Glomerular visceral epithelial cell (primary cell): ENCODE measurements at regions not wholly inside any gene's neighbourhood (a gene's known extent, or its start where the extent isn't known, plus 50 kb on each side); places are given as distances from the start of the nearest gene placed in this dataset.
A peak's percentile ranks its signal among the peaks of the same experiment; 100 is the strongest.

Experiments
- DNase-seq: peaks from one replicate; pipeline ENCODE4 v3.0.0-alpha.2; 2016; ENCODE audit errors: extremely low spot score

DNA sequence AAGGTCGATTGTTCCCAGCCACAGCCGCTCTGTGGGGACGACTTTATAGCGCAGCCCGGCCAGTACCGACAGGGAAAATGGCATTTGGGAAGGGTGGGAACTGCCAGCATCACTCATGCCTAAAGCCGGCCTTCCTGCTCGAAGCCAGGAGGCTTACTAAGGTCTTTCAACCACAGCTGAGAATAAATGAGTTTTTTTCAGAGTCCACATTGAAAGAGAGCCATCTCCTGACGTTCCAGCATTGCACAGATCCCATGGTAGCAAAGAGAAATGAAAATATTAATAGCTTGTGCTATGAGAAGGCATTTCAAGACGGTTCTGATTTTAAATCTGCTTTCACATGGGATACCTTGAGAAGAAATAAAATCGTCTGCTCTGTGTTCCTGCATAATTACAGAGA, 230.2 kb upstream of the IGF1R start:
- DNase-seq: no peak

DNA sequence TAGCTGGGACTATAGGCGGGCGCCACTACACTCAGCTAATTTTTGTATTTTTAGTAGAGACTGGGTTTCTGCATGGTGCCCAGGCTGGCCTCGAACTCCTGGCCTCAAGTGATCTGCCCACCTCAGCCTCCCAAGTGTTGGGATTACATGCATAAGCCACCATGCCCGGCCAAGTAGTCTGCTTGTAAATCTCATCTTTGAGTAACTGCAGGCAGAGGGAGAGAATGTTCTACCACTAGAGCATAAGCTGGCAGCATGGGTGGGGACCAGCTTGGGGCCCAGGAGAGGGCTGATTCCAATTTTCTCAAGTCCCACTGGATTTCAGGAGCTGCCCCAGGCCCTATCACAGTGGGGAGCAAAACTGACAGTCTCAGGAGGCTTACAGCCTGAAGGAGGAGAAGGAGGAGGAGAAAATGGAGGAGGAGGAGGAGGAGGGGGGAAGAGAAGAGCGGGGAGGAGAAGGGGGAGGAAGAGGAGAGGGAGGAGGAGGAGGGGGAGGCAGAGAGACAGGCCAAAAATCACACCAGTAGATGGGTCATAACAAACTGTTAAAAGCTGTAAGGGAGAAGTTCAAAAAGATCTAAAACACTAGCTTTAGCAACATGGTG, 229.1 kb upstream of the IGF1R start:
- no peak for DNase-seq

DNA sequence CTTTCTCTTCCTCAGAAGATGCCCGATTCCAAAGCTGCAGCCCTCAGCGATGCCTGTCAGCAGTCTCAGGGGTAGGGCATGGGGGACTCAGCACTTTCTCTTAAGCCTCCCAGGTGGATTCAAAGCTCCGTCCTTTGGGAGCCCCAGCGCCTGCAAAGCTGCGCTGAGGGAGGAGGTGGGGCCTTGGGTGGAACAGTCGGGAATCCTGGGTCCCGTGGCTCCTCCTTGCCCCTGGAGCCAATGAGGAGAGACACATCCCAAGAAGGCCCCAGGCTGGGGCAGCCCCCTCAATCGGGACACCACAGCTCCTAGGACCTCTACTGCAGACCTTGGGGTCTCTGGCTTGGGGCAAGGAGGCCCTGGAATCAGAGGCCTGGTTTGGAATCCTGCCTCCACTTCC, 227.5 kb upstream of the IGF1R start:
- no peak for DNase-seq

DNA sequence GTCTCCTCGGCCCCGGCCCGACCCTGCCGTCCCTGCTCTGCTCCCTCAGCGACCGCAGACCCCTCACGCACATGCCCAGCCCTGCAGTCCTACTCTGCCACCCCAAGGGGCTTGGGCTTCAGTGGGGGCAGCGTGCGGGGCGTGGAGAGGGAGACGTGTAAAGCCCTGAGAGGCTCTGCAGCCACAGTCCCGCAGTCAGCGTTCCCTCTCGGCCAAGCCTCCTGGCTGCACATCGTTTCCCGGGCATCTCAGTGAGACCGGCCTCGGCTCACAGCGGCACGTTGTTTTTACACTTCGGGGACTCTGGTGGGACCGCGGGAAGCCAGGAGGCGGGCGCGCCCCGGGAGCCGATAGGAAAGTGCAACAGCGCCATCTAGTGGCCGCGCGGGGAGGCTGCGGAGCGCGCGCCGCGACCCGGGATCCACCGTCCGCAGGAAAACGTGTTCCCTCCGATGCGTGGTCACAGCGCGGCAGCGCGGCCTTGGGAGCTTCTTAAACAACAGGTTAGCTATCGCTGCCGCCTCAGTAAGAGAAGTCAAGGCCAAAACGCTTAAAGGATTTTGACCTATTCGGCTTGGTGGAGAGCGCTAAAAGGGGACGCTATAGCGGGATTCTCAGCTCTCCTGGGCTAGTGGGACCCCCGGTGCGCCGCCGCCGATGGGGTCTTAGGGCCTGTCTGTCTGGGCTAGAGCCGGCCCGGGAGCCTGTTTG, 226.8 kb upstream of the IGF1R start:
- peak; percentile 62 for DNase-seq

DNA sequence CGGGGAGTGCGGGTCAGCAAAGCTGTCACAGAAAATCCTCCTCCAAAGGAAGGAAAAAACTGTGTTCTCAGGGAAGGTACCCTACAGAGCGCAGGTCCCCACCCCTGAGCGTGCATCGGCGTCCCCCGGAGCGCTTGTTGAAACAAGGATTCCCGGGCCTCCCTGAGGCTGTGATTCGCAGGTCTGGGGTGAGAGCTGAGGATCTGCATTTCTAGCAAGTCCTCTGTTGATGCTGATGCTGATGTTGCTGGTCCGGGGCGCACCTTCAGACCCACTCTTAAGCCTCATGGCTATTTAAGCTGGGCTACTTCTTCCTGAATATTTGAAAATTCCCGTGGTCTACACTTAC, 226.2 kb upstream of the IGF1R start:
- DNase-seq: no peak

DNA sequence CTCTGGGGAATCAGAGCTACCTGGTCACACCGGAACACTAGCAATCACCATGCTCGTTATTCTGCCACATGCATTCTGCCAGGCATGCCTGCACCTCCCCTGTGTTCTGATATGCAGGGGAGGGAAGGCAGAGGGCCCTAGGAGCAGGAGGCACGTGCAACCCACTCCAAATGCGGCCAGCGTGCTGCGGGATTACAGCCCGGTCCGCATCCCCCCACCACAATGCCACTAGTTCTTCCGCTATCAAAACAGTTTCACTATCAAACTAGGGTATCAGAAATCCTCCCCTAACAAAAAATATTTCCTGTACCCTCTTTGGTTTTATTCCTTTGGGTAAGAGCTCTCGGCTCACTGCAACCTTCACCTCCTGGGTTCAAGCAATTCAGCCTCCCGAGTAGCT, 223.2 kb upstream of the IGF1R start:
- no peak for DNase-seq

DNA sequence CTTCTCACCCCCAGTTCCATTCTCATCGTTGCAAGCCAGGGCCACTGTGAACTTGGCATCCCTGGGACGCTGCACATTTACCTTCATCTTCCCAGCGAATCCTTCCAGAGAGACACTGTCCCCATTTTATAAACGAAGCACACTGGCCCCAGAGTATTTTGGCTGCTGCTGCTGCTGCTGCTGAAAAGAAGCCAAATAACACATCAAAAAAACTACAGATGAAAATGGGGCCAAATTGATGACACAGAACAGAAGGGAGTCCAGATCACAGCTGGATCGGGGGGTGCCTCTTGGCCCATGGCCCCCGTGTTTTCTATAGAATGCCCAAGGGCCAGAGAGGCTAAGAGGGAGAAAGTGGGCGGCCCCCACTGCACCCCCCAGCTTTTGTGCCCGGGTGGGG, 221.0 kb upstream of the IGF1R start:
- no peak for DNase-seq

DNA sequence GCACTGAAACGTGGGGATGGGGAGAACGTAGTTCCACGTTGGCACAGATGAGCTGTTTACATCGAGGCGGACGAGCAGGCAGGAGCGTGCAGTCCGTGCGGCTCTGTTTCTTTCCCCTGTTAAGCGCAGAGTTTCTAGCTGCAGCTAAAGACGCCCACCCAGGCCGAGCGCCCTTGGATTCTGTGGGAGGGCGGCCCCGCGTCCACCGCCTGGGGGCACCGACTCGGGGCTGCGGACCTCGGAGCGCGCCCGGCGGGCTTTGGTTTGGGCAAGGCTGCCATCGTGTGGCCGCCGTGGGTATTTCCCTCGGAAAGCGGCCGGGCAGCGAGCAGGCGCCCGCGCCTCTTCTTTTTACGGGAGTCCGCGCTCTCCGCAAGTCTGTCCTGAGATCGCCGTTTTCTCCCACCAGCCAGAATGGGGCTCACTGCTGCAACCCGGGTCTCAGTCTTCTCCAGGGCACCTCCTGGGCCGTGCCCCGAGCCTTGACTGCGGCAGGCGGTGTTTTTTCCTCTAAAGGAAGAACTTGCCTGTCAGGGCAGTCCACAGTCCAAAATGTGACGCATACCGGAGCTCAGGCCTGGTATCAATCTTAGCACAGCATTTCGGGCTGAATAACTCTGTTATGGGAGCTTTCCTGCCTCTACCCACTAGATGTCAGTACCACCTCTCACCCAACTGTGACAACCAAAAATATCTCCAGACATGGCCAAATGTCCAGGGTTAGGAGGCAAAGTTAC, 219.9 kb upstream of the IGF1R start:
- peak; percentile 60 for DNase-seq

DNA sequence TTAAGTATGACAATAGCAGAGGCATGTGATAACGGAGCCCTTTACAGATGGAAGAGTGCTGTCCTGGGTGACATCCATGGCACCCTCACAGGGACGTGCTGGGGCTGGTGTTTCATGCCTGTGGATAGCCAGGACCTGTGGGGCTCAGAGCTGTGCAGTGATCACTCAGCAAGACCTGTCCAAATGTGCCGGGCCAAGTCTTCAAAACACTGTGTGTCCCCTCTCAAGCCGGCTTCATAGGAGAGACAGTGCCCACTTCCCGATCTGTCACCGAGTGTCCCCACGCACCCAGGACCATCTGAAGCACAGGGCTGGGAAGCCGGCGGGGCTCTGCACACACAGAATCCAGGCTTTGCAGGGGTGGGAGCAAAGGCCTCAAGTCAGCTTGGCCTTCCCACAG, 217.2 kb upstream of the IGF1R start:
- DNase-seq: no peak

DNA sequence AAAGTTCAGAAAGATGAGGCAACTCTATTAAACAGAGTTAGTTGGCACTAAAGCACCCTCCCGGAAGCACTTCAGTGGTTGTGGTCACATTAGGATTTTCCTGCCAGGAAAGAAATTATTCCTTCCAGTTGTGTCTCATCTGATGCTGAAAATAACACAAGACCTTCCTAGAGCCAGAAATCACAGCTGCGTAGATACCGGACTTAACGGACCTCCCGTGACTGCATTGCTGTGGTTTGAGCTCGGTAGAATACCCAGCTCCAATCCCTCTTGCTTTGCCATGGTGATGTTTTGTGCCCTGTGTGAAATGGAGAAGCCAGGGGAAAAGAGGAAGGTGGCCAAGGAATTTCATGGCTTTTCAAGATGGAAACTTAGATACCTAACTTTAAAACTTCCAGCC, 215.0 kb upstream of the IGF1R start:
- no peak for DNase-seq

DNA sequence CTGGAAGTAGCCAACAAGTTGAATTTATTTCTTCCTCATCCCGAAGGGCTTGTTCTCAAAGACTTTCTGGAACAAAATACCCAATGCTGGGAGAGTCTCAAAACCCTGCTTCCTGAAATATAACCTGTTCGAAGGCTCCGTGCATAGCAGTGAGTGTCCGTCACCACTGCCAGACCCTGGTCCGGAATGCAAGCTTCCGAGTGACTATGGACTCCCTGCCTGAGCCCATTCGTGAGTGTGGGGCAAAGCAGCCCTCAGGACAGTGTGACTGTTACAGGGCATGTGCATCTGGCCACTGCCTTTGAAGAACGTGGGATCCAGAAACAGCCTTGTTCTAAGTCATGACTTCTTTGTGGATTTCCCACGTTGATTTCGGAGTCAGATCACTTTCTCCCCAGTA, 214.5 kb upstream of the IGF1R start:
- no peak for DNase-seq

DNA sequence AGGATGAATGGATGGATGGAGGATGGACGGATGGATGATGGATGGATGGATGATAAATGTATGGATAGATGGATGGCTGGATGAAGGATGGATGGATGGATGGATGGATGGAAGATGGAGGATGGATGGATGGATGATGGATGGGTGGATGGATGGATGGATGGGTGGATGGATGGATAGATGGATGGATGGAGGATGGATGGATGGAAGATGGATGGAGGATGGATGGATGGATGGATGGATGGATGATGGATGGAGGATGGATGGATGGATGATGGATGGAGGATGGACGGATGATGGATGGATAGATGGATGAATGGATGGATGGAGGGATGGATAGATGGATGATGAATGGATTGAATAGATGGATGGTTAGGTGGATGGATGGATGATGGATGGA, 210.6 kb upstream of the IGF1R start:
- no peak for DNase-seq

DNA sequence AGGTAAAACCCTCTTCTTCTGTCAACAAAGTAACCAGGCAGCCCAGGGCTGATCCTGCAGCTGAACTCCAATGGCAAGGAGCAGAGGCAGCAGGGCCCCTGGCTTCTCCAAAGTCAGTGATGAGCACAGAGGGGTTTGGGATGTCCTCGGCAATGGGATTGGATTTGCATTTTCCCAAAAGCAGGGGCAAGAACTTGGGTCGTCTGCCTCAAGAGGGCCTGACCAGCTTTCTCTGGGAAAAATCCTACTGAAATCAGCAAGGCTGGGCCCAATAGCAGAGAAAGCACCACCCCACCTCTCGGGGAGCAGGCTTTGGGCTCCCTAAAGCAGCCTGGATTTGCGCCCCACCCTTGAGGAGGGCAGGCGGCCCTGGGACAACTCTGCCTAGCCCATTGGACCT, 210.0 kb upstream of the IGF1R start:
- DNase-seq: no peak

DNA sequence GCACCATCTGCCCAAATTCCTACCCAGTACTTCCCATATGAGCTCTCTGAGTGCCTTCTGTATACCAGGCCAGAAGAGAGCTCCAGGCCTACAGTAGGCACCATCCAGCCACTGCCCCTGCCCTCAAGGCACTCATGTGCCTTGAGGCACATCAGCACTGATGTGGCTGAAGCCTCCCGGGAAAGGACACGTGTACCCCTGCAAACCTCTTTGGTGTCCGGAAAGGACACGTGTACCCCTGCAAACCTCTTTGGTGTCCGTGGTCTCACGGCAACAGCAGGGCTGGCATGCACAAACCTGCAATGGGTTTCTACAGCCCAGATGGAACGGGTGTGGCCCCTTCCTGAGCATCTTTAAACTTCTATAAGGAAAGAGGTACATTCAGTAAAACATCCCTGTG, 209.4 kb upstream of the IGF1R start:
- DNase-seq: no peak

DNA sequence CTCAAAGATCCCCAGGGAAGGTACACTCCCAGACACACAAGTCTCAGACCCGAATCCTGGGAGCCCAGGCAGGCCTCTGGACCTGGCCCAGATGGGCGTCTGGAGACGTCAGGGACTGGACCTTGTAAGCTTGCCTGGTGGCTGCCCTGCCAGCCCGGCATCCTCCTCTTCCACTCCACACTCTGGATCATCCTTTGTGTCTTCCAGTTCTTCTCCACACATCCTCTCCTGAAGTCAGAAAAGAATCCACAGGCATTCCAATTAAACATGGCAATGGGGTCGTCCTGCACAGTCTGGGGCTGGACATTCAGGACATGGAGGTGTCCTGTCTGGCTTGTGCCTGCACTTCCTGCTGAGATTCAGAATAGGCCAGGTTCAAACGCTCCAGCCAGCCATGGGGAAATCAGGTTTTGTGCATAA, 208.8 kb upstream of the IGF1R start:
- DNase-seq: no peak

DNA sequence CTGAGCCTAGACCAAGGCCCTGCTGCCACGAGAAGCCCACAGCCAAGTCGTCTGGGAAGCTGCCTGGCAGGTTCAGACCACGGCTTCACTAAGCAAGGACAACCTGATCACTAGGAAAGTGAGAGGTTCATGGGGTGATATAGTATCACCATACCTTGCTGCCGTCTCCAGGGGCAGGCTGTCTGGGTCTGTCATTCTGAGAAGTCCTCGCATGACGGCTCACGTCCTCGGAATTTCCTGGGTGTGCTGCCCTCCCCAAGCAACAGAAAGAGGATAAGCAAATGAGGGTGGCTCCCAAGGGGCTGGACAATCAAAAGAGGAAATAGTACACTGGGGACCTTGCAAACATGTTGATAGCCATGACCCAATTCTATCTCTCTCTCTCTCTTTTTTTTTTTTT, 207.4 kb upstream of the IGF1R start:
- no peak for DNase-seq

DNA sequence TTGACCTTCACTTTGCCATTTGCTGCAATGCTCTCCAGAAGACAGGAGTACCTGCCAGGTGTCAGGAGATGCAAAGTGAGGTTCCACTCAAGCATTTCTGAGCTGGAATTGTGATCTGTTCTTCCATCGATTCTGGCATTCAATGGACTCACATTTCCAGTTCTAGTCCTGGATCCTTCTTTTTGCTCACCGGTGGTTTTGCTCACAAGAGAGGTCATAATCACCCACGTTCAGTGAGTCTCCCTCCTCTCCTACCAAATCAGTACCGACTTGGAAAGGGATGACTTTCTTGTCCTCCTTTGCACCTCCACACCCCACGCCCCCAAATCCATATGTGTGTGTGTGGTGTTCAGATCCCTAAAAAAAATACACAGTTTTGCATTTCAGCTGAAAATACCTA, 206.7 kb upstream of the IGF1R start:
- DNase-seq: no peak

DNA sequence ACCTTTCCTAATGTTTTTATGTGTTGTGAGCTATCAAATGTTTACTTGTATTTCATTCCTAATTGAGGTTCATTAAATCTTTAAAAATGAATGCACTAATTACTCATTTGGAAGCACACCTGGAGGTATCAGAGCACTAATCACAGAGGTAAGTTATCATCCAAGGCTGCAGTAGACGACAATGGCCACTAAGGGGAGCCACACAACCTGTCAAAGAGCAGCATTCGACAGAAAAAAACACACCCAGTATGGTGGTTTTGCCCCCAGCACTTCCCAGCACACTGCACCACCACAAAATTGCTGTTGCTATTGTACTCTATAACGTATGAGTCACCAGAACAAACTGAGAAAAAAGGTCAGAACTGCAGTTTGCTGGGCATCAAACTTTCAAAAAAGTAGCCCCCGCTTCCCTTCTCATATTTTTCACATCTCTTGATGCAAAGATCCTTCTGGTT, 205.9 kb upstream of the IGF1R start:
- peak; percentile 84 for DNase-seq

DNA sequence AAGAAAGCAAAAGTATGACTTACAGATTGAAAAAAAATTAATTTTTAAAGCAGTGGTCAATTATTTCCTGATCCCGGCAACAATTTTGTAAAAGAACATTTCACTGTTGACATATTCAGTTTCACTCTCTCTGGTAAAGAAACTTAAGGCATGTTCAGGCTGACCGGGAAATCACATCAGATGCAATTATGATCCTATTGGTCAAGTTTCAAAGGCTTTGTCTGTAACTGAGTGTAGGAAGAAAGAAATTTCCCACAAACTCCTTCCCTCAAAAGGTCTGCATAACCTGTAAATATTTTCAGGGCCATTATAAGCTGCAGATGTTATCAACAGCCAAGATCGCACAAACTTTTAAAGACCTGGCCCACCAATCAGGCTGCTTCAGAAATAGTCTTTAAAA, 205.4 kb upstream of the IGF1R start:
- DNase-seq: no peak

DNA sequence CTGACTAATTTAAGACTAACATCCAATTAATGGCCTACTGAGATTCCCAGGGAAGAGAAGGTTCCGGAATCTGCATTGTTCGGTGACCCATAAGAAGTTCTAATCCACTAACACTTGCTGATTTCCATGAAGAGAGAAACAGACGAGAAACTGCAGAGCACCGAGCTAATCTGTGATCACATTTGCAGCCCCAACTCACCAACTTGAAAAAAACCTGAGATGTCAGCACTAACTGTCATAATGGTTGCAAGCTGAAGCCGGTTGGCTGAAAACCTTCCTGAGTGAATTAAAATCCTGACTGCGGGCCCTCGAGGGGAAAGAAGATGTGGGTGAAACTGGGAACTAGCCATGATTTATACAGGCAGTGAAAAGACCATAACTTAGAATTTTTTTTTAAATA, 204.8 kb upstream of the IGF1R start:
- no peak for DNase-seq

DNA sequence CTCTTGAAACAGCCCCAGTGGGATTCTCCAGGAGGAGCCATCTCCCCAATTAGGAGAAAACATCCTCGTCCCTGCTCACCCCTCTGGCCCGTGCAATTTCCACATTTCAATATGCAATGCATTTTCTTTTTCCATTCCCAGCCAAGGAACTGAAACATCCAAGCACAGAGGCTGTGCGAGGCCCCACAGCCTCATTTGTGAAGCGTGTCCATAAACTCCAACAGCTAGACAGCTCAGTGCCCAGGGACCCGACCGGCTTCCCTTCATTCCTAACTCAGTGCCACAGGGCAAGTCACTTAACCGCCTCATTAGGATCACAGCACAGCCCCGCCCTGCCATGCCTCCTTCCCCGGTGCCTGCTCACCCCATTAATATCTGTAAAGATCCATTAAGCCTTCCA, 204.2 kb upstream of the IGF1R start:
- no peak for DNase-seq

DNA sequence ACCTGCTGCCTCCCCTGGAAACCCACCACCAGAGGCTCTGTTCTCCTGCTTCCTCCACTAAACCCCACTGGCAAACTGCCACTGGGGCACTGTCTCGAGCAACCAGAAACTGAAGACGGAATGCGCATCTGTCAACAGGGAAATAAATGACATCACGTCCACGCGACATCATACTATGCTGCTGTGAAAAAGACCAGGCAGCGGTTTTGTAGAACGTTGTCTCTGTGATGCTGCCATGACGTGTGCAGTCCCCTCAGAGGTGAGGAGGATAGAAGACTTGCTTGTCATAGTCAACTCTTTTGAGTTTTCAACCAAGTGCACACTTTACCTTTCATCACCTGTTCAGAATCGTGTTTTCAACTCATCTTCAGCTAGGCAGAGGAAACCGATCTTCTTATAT, 203.0 kb upstream of the IGF1R start:
- no peak for DNase-seq

DNA sequence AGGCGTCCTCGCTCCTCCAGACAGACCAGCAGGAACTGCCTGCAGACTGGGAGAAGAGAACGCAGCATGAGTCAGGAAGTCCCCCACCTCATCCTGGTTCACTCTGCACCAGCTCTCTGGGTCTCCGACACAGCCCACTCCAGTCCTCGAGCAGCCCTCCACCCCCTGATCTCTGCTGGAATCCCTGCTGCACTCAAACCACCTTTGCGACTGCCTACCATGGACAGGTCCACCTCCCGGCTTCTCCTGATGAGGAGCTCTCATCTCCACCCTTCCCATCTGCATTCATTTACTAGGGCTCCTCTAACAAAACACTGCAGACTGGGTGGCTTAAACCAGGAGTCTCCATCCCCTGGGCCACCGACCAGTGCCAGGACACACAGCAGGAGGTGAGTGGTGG, 202.3 kb upstream of the IGF1R start:
- no peak for DNase-seq
